Epithelial cell of prostate (primary cell): ENCODE measurements at regions not wholly inside any gene's neighbourhood (a gene's known extent, or its start where the extent isn't known, plus 50 kb on each side); places are given as distances from the start of the nearest gene placed in this dataset.
"Not testable (repeated sequence)": the region's sequence is repeated elsewhere in the genome, so short reads cannot be mapped to it uniquely, and the experiment has no call there.

Source experiments
- DNase-seq: peaks from one replicate; pipeline ENCODE4 v3.0.0-alpha.2; 2011; ENCODE audit warnings: low read depth, low spot score
- H3K27ac ChIP-seq: fragments of 450-650 bp; 2 replicates; pipeline ENCODE4 v1.5.1; 2017; ENCODE audit warnings: mild to moderate bottlenecking

DNA sequence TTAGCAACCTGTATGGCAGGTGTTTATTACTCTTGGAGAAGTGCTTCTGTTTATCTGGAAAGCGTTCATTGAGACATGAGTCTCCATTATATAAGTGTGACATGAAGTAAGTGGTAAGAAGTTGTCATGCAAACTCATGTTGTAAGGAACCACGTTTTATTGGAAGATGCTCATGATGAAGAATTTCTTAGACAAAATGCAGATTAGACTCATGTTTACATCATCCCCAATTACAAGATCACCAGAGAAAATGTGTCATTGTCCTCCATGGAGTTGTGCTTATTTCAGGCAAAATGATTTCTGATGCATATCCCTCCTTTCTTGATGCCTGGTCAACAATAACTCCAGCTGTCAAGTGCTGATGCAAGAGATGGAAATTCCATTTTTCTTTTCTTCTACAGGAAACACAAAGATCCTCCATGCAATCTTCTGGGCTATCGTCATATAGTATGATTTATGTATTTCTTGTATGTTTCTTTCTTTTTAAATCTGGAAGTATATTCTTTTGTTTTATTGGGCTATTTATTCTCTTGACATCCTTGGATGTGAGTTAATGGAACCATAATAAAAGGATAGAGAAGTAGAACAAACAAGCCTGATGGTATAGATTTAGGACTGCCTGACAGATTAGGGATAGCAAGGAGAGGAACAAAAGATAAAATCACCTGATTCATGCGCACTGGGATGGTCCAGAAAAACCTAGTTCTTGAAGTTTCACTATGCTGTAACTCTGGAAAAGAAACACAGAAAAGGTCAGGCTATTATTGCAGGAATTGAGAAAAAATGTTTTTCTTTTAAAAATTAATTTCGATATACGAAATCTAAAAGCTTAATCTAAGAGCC, 50.7 kb upstream of the DIAPH3 start:
- H3K27ac ChIP-seq: peak overlapping the region; percentile 15
- DNase-seq: no peak

DNA sequence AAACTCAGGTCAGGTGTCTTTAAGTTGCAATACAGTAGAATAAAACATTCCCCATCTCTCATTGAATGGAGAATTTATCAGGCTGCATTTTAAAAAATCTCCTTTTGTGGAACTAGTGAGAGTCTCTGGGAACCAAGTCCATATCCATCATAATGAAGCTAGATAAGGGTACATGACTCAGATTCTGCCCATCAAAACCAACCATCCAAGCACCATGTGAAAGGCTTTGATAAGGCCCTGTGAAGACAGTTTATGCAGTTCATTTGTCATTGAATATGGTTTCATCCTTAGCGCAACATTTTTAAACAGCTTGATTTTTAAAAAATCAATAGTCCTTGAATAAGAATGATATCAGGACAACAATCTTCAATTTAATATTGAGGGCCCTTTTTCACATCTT, 56.3 kb upstream of the DIAPH3 start:
- DNase-seq: no peak
- no peak overlapping the region for H3K27ac ChIP-seq

DNA sequence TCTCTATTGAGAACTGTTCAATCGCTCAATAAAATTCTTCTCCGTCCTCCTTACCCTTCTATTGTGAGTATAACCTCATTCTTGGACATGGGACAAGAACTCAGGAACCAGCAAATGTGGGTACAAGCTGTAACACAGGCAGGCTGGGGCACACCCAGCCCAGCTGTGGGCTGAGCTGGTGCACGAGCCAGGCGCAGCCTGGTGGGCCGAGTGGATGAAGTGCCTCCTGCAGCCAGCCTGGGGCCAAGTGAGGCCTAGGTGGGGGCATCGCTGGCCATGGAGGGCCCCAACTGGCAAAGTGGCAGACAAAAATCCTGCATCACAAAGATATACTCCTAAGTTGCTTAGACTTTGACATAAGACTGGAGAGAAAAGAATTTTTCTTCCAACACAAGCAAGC, 57.9 kb upstream of the DIAPH3 start:
- no peak overlapping the region for H3K27ac ChIP-seq
- DNase-seq: no peak

DNA sequence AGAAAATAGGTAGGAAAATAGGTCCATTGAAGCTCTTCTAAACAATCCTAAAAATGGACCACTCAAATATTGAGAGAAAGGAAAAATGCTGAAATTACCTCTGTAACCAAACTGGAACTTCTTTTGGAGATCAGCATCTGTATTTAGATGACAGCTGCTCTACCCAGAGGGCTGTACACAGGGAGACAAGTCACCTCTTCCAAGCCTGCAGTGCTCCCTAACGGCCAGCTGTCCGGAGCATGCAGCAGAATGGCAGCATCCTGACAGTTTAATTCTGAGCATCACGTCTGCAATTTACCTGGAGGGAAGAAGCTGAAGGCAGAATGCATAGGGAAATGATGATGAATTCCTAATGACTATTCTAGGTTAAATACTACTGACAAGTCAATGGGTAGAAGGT, 62.8 kb upstream of the DIAPH3 start:
- H3K27ac ChIP-seq: no peak overlapping the region
- no peak for DNase-seq

DNA sequence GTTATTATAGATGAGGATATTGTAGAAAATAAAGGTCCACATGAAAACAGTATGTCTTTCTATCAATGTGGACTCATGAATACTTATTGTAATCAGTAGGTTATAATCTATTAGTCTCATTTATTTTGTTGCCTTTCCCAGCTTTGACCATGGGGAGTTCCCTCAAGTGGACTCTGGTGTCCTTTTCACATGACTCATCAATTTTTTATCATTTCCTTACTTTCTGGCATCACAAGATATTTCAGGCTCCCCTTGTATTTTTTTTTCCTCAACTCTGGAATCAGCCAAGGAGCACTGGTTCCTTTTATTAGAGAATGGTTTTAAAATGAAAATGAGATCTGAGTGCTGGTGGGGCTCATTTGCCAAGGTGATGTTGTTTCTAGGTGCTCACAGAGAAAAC, 63.4 kb upstream of the DIAPH3 start:
- no peak for DNase-seq
- no peak overlapping the region for H3K27ac ChIP-seq

DNA sequence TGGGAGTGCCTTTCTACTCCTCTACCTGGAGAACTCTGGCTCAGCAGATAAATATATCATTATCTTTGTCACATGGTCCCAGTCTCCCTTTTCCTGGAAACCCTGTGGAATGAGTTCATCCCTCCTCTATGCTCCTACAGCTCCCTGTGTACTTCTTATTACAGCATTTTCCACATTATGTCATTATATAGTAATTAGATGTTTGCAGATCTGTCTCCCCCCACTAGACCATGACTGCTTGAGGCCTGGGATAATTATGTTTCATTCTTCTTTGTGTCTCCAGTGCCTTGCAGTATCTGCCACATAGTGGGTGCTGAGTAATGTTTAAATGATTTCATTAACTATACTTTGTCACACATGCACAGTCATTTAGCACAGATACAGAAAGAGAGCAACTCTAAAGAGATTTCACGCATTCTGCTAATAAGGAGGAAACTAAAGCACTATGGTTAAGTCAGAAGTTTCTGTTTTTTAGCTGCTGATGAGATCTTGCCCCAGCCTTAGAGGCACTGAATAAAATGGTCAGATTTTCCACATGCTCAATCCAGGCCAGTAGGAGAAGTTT, 66.1 kb upstream of the DIAPH3 start:
- DNase-seq: no peak

DNA sequence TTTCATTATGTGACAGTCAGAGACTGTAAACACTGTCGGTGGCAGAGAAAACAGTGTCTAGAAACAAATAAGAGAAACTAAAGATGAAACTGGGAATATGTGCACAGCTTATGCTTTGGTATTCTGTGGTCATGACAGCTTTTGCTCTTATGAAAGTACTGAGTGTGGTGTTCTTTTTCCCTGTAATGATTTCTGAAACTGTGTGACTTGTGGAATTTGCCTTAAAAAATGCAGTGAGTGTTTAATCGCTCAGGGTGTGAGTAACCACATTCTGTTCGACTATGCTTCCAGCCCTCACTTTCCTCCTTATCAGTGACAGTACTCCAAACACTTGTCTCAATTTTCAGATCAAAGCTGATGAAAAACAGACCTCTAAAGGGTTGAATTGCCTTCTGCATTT, 66.9 kb upstream of the DIAPH3 start:
- no peak overlapping the region for H3K27ac ChIP-seq
- no peak for DNase-seq

More for the DNA sequence above, 66.1 kb upstream of the DIAPH3 start:
- H3K27ac ChIP-seq: no peak overlapping the region

DNA sequence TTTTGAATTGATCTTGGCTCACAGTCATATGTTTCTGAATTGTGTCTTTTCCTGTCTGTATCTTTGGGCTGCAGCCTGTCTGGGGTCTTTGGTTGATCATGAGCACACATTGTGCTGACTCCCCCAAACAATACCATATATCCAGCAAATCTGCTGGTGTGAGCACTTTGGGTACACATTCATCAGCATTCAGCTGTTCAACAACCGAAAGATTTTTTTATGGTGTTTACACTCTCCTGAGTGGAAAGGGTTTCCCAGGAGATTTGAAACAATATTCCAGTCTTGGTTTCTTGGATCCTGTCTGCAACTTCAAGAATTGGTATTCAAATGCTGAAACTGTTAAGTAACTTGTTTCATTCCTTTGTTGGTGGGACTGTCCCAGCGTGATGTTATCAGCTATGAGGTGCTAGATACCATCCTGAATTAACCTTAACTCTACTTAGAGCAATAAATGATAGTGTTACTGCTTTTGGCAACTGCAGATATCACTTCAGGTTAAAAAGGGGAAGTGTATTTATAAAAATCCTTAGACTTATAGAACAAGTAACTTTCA, 78.4 kb upstream of the DIAPH3 start:
- H3K27ac ChIP-seq: no peak overlapping the region
- DNase-seq: no peak

DNA sequence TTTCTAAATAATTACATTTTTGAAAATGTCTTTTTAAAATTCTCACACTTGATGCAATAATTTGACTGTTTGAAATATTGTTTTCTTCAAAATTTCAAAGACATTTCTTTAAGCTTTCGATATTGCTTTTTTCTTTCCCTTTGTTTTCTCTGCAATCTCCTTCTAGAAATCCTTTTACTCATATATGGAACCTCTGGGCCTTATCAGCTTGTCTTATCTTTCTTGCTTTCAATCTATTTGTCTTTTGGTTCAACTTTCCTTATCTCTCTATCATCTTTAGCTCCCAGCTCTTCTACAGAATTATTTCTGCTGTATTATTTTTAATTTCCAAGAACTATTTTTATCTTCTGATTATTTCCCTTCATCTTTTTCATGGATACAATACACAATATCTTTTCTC, 80.7 kb upstream of the DIAPH3 start:
- no peak overlapping the region for H3K27ac ChIP-seq
- no peak for DNase-seq

DNA sequence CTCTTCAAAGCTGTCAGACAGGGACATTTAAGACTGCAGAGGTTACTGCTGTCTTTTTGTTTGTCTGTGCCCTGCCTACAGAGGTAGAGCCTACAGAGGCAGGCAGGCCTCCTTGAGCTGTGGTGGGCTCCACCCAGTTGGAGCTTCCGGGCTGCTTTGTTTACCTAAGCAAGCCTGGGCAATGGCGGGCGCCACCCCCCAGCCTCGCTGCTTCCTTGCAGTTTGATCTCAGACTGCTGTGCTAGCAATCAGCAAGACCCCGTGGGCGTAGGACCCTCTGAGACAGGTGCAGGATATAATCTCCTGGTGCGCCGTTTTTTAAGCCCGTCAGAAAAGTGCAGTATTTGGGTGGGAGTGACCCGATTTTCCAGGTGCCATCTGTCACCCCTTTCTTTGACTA, 87.7 kb upstream of the DIAPH3 start:
- not testable (repeated sequence) for H3K27ac ChIP-seq, DNase-seq

DNA sequence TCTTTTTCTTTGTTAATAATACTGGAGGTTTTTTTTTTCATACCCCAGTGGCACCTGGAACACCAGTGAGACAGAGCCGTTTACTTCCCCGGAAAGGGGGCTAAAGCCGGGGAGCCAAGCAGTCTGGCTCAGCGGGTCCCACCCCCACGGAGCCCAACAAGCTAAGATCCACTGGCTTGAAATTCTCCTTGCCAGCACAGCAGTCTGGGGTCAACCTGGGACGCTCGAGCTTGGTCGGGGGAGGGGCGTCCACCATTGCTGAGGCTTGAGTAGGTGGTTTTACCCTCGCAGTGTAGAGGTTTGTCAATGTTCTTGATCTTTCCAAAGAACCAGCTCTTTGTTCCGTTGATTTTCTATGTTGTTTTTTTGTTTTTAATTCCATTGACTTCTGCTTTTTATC, 94.6 kb upstream of the DIAPH3 start:
- no peak for DNase-seq
- H3K27ac ChIP-seq: no peak overlapping the region

DNA sequence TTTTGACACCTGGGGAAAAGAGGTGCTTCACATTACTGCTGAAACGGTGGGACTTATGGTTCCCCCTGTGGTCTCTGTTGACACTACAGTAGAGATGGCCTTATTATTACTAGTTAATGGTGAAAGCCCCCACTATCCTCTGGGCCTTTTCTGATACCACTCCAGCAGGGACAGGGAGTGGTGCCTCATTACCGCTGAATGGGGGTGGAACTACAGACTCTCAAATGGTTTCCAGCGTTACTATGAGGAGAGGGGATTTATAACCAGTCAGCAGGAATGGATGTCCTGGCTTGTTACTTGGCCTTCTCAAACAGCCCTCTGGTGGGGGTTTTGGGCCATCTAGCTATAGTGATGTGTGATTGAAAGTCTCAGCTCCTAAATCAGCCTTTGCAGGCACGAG, 96.7 kb upstream of the DIAPH3 start:
- DNase-seq: no peak
- no peak overlapping the region for H3K27ac ChIP-seq

DNA sequence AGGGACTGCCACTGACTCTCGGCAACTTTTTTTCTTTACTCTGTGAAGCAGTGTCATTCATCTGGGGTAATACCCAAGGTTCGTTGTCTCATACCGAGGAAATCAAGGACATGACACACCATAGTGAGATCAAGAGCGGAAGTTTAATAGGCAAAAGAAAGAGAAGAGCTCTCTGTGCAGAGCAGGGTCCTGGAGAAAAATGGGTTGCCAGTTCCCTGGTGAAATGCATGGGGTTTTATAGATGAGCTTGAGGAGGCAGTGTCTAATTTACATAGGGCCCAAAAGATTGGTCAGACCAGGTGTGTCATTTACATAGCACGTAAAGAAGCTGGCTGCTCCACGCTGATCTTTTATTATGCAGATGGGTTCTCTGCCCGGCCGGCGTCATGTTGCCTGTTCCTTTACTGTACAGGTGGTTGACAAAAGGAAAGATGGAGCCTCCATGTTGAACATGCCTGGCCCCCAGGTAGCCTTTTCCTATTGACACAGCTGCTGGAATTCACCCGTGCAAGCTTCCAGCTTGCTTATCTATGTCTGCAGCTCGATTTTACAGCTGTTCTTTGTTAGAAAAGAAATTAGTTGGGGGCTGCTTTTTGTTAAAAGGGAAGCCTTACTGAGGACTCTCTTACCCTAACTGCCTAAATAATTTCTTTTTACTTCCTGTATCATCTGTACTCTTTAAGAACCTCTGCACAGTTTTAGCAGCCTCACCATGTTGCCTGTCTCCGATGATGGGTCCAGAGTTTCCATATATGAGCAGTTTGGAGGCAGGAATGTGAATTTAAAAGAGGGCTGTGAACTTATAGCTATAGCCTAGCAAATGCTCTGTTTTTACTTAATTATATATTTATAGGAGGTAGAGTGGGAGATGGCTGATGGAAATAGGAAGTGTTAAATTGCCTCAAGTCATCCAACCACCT, 98.0 kb upstream of the DIAPH3 start:
- no peak for DNase-seq
- no peak overlapping the region for H3K27ac ChIP-seq

DNA sequence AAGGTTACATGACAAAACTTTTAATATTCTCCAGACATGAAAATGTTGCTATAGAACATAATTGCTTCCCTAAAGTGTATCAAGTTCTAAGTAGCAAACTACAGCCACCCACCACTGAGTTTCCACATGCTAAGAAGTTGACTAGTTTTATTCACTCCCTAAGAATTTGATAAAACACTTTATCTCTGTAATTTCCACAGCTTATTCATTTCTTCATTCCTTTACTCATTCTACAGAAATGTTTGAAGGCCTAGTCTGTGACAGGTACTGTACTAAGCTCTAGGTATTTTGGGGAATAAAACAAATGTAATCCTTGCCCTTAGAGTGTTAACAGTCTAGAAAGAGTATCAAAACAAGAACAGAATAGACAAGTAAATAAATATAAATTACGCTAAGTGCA, 101.8 kb upstream of the DIAPH3 start:
- no peak for DNase-seq
- no peak overlapping the region for H3K27ac ChIP-seq

DNA sequence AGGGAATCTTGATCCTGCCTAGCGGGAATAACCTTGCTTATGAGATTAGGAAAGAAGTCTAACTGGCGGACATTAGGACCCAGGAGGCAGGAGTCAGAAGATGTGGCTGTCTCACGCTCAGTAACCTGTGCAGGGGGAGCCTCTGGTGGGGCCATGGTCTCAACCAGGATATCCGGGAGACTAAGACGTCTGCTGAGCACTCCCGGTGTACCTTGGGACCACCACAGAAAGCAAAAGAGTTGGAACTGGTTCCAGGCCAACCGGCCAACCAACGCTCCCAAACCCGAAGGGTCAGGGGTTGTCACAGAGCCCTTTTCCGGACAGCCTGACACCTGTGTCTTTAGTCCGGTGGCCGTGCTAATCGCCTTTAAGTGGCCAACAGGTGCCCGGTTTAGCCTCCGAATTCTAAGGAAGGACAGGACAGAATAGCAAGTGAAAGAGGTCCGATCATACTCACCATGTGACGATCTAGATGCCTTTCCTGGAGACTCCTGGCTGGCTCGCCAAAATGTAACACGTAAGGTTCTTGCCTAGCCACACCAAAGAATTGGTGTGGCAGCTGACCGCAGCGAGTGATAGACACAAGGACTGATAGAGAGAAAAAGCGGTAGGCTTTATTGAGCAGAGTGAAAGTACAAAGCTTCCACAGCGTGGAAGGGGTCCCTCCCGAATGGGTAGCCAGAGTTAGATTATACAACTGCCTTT, 103.9 kb upstream of the DIAPH3 start:
- DNase-seq: no peak
- no peak overlapping the region for H3K27ac ChIP-seq

DNA sequence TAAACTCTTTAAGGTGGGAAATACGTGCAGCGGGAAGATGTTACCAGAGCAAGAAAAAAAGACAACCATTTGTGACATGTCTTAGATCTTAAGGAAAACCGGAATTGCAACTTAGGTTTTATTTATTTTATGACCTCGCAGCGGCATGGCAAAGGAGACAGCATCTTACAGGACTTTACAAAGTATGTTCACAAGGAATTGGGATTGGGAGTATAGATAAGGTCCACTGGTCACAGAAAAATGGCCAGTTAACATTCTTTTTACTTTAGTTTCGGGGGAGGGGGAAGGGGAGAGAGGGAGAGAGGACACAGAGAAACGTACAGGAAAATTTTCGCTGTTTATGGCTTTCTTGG, 104.5 kb upstream of the DIAPH3 start:
- DNase-seq: no peak
- H3K27ac ChIP-seq: no peak overlapping the region

DNA sequence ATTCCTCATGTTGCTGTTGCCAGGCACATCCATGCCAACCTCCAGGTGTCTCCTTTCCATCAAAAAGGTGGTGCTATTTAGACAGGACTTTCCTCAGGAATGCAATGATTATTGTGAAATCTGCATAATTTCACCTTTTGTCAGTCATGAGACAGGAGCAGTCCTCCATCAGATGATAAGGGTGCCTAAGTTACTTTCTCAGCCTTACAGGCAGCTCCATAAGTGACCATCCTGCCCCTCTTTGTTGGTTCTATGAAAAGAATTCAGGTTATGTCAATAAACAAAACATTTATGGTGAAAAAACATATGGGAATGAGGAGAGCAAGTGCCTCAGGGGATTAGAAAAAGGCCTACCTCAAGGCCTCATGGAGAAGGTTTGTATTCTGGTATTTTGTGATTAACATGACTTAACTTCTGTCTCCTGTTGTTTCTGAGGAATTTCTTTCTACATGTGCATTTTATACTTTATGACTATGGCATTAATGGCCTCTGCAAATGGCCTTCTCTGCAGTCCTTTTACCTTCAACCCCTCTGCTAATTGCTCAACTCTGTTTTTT, 110.3 kb upstream of the DIAPH3 start:
- no peak overlapping the region for H3K27ac ChIP-seq
- no peak for DNase-seq

DNA sequence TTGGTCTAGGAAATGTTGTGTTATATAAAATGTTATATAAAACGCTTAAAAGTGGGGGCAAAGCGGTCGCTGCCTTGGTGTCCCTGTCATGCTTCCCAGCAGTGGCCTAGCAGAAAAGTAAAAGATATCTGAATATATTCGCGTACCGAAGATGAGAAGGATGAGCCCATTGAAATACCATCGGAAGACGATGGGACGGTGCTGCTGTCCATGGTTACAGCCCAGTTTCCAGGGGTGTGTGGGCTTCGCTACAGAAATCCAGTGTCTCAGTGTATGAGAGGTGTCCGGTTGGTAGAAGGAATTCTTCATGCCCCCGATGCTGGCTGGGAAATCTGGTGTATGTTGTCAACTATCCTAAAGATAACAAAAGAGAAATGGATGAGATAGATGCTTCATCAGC, 110.9 kb upstream of the DIAPH3 start:
- DNase-seq: no peak
- H3K27ac ChIP-seq: no peak overlapping the region

DNA sequence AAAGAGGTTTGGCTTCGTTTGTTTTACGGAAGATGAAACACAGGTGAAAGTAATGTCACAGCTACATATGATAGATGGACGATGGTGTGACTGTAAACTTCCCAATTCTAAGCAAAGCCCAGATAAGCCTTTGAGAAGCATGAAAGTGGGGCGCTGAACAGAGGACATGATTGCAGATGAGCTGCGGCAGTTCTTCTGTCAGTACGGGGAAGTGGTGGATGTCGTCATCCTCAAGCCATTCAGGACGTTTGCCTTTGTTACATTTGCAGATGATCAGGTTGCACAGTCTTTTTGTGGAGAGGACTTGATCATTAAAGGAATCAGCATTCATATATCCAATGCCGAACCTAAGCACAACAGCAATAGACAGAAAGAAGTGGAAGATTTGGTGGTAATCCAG, 111.5 kb upstream of the DIAPH3 start:
- DNase-seq: no peak
- no peak overlapping the region for H3K27ac ChIP-seq

DNA sequence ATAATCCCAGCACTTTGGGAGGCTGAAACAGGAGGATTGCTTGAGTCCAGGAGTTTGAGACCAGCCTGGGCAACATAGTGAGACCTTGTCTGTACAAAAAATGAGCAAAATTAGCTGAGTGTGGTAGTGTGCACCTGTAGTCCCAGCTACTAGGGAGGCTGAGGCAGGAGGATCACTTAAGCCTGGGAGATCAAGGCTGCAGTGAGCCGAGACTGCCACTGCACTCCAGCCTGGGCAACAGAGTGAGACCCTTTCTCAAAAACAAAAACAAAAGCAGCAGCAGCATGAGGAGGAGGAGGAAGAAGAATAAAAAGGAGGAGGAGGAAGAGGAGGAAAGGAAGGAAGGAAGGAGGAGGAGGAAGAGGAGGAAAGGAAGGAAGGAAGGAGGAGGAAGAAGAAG, 116.5 kb upstream of the TDRD3 start:
- not testable (repeated sequence) for H3K27ac ChIP-seq, DNase-seq
